Cardiac muscle cell (in vitro differentiated cells and primary cell): ENCODE measurements at regions not wholly inside any gene's neighbourhood (a gene's known extent, or its start where the extent isn't known, plus 50 kb on each side); places are given as distances from the start of the nearest gene placed in this dataset.

Experiments used
- DNase-seq, 2 donors: peaks; one replicate each; pipeline versions ENCODE4 v3.0.0 to v3.0.0-alpha.2; 2010 to 2017; ENCODE audit warnings: low read depth in 1 of 2, low spot score in 1 of 2
- H3K27ac ChIP-seq: fragments of 200-600 bp; sonication (generic); 2 replicates; pipeline ENCODE4 v1.5.1; 2016
- H3K27me3 ChIP-seq: fragments of 200-600 bp; sonication (generic); 2 replicates; pipeline ENCODE4 v1.6.0; 2016; ENCODE audit warnings: control low read depth
- H3K36me3 ChIP-seq: fragments of 200-600 bp; sonication (generic); 2 replicates; pipeline ENCODE4 v1.5.1; 2016; ENCODE audit warnings: control low read depth
- H3K4me1 ChIP-seq: fragments of 200-600 bp; sonication (generic); 2 replicates; pipeline ENCODE4 v1.8.1; 2017; ENCODE audit warnings: low read depth, mild to moderate bottlenecking, mixed run types
- H3K4me3 ChIP-seq: fragments of 200-600 bp; sonication (generic); 2 replicates; pipeline ENCODE4 v1.5.1; 2016; ENCODE audit warnings: mild to moderate bottlenecking
- H3K9me3 ChIP-seq: fragments of 200-600 bp; sonication (generic); 2 replicates; pipeline ENCODE4 v1.5.1; 2017; ENCODE audit warnings: low read depth, mild to moderate bottlenecking, control low read depth
- TF ChIP-seq, protein P1 (sequence below): IDR thresholded peaks from 2 replicates; pipeline ENCODE4 v1.5.1; 2012; ENCODE audit warnings: low read depth, mild to moderate bottlenecking, low read length

DNA sequence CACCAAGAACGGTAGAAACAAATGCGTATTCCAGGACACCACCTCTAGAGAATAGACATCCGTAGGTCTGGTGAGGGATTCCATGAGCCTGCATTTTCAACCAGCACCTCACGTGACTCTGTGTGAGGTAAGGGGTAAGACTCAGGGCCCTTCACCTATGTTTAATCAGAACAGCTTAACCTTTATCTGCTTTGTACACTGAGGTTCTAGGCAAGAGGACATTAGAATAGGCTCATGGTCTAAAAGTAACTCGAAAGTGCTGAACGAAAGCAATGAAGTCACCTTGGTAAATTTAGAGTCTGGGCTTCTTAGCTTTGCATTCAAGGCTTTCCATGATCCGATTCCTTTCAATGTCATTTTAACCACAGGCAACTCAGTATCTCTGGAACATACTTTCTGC lies 270.5 kb upstream of the CADM1 start:
- Histone ChIP-seq H3K9me3 (no peaks in the 10 kb centered on the region), H3K27me3 (peaks cover 3% of the 10 kb centered on the region), H3K4me1 (peaks cover 16% of the 10 kb centered on the region), H3K4me3 (no peak overlapping the region), H3K27ac (no peak overlapping the region), H3K36me3 (no peaks in the 10 kb centered on the region)
- no peak for DNase-seq
- TF ChIP-seq, protein P1, sequence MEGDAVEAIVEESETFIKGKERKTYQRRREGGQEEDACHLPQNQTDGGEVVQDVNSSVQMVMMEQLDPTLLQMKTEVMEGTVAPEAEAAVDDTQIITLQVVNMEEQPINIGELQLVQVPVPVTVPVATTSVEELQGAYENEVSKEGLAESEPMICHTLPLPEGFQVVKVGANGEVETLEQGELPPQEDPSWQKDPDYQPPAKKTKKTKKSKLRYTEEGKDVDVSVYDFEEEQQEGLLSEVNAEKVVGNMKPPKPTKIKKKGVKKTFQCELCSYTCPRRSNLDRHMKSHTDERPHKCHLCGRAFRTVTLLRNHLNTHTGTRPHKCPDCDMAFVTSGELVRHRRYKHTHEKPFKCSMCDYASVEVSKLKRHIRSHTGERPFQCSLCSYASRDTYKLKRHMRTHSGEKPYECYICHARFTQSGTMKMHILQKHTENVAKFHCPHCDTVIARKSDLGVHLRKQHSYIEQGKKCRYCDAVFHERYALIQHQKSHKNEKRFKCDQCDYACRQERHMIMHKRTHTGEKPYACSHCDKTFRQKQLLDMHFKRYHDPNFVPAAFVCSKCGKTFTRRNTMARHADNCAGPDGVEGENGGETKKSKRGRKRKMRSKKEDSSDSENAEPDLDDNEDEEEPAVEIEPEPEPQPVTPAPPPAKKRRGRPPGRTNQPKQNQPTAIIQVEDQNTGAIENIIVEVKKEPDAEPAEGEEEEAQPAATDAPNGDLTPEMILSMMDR = no peak

DNA sequence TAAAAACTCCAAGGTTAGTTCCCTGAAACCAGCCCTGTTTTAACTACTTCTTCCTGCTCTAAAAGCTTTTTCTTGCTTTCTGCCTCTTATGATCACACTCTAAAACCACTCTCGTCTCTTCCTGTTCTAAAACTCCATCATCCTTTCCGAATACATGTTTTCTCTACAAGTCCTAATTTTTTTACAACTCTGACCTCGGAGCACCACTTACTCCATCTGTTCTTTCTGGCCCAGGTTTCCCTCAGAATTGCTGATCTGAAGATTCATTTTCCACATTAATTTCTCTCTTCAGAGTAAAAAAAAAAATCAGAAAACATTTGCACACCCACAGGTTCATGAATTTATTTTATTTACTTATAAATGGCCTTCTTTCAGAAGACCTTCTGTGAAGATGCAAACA lies 265.7 kb upstream of the CADM1 start:
- Histone ChIP-seq H3K4me1 (no peaks in the 10 kb centered on the region), H3K27ac (no peak overlapping the region), H3K4me3 (no peak overlapping the region), H3K36me3 (no peaks in the 10 kb centered on the region), H3K9me3 (no peaks in the 10 kb centered on the region), H3K27me3 (peaks cover 8% of the 10 kb centered on the region)
- TF ChIP-seq, protein P1 = no peak
- no peak for DNase-seq

GRCh38 chr11:115767883-115768282 lies 263.7 kb upstream of the CADM1 start:
- no peaks in the 10 kb centered on the region for H3K4me1 ChIP-seq
- no peaks in the 10 kb centered on the region for H3K9me3 ChIP-seq
- no peak overlapping the region for H3K27ac ChIP-seq
- H3K4me3 ChIP-seq = no peak overlapping the region
- TF ChIP-seq, protein P1 = no peak
- H3K27me3 ChIP-seq = peaks cover 6% of the 10 kb centered on the region
- DNase-seq = no peak
- H3K36me3 ChIP-seq = no peaks in the 10 kb centered on the region

DNA sequence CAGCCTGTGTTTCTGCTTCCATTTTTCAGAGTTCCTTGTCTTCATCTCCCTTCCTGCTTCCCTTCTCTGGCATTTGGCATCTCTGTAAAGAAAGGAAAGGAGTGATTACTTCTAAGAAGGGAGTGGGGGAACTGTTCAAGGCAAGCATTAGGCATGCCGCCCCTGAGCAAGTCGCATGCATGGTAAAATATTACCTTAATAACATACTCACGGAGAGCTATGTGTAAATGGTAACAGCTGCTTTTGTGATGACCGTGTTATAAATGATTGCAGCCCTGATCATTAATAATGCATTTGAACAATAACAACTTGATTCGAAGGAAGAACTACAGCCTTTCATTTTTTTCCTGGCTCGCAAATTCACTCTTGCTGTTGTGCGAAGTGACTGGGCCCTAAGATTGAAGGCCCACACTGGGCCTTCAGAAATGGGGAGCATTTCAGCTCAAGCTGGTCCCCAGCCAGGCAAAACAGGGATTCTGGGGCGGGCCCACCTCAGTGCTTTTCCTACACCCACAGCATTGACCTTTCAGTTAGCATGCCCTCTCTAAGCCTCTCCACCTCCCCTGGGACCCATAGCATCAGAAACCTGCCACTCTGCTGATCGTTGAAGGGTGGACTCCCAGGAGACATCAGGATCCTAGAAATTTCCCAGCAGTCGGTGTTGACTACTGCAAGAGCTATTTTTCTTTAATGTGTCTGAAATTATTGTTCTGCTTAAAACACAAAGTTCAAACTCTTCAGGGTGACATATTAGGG lies 263.0 kb upstream of the CADM1 start:
- Histone ChIP-seq H3K9me3 (no peaks in the 10 kb centered on the region), H3K36me3 (no peaks in the 10 kb centered on the region), H3K27ac (no peak overlapping the region)

DNA sequence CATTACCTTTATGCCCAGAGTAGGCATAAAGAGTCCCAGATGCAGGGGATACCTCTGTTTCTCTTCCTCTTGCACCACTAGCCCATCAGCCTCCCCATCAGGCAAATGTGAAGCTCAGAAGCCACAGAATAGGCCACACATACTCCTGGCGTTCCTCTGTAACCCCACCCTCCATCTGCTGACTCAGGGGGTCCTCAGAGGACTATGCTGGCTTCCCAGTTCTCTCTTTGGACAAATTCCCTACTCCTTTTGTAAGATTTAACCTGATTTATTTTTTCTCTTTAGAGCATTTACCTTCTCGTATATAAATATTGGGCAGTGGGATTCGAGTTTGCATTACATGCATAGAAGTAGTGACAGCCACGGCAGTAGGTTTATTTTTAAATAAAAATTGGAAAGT lies 262.3 kb upstream of the CADM1 start:
- Histone ChIP-seq H3K4me3 (no peak overlapping the region), H3K9me3 (no peaks in the 10 kb centered on the region), H3K27me3 (peaks cover 6% of the 10 kb centered on the region), H3K4me1 (no peaks in the 10 kb centered on the region), H3K27ac (no peak overlapping the region), H3K36me3 (no peaks in the 10 kb centered on the region)
- no peak for DNase-seq
- TF ChIP-seq, protein P1 = no peak

More for the DNA sequence above, 263.0 kb upstream of the CADM1 start:
- Histone ChIP-seq H3K4me3 (no peak overlapping the region), H3K27me3 (peaks cover 6% of the 10 kb centered on the region), H3K4me1 (no peaks in the 10 kb centered on the region)
- TF ChIP-seq, protein P1 = no peak
- DNase-seq = no peak
